ENCODE measurements at regions not wholly inside any gene's neighbourhood (a gene's known extent, or its start where the extent isn't known, plus 50 kb on each side); places are given as distances from the start of the nearest gene placed in this dataset.

- no peak for DNase-seq (ENCODE audit: low read depth)
Observed at GRCh38 chr15:94749811-94750617, 518.7 kb downstream of the MCTP2 start.

- no peak for DNase-seq (ENCODE audit: low read depth)
Observed at GRCh38 chr15:94760348-94760747, 529.0 kb downstream of the MCTP2 start.

GRCh38 chr15:94761574-94761973 is 530.2 kb downstream of the MCTP2 start:
- no peak for DNase-seq (ENCODE audit: low read depth)

GRCh38 chr15:94769089-94769488 is 537.7 kb downstream of the MCTP2 start:
- no peak for DNase-seq (ENCODE audit: low read depth)

- no peak for DNase-seq (ENCODE audit: low read depth)
Observed at GRCh38 chr15:94770199-94770598, 538.8 kb downstream of the MCTP2 start.

- DNase-seq (ENCODE audit: low read depth) = no peak
Observed at GRCh38 chr15:94777037-94777436, 545.7 kb downstream of the MCTP2 start.

GRCh38 chr15:94778840-94779239 is 547.5 kb downstream of the MCTP2 start:
- DNase-seq (ENCODE audit: low read depth) = no peak

- DNase-seq (ENCODE audit: low read depth) = no peak
Observed at GRCh38 chr15:94780166-94780565, 548.8 kb downstream of the MCTP2 start.

GRCh38 chr15:94785091-94785490 is 553.7 kb downstream of the MCTP2 start:
- no peak for DNase-seq (ENCODE audit: low read depth)

GRCh38 chr15:94791008-94791407 is 559.6 kb downstream of the MCTP2 start:
- DNase-seq (ENCODE audit: low read depth) = no peak

- no peak for DNase-seq (ENCODE audit: low read depth)
Observed at GRCh38 chr15:94791510-94791909, 560.1 kb downstream of the MCTP2 start.

GRCh38 chr15:94792196-94792595 is 560.8 kb downstream of the MCTP2 start:
- DNase-seq (ENCODE audit: low read depth) = no peak

- DNase-seq (ENCODE audit: low read depth) = no peak
Observed at GRCh38 chr15:94793207-94793606, 561.8 kb downstream of the MCTP2 start.

- DNase-seq (ENCODE audit: low read depth) = no peak
Observed at GRCh38 chr15:94793641-94794040, 562.3 kb downstream of the MCTP2 start.

- DNase-seq (ENCODE audit: low read depth) = no peak
Observed at GRCh38 chr15:94804613-94805012, 573.3 kb downstream of the MCTP2 start.

- no peak for DNase-seq (ENCODE audit: low read depth)
Observed at GRCh38 chr15:94815110-94815731, 583.9 kb downstream of the MCTP2 start.

- DNase-seq (ENCODE audit: low read depth) = no peak
Observed at GRCh38 chr15:94815914-94816313, 584.6 kb downstream of the MCTP2 start.

GRCh38 chr15:94829887-94830884 is 598.8 kb downstream of the MCTP2 start:
- DNase-seq (ENCODE audit: low read depth) = no peak

GRCh38 chr15:94834000-94834399 is 602.6 kb downstream of the MCTP2 start:
- no peak for DNase-seq (ENCODE audit: low read depth)

- no peak for DNase-seq (ENCODE audit: low read depth)
Observed at GRCh38 chr15:94834494-94834893, 603.1 kb downstream of the MCTP2 start.

- no peak for DNase-seq (ENCODE audit: low read depth)
Observed at GRCh38 chr15:94838281-94838680, 606.9 kb downstream of the MCTP2 start.

Measured in stimulated activated CD8-positive, alpha-beta memory T cell treated with anti-CD3 and anti-CD28 coated beads, Interleukin-7, amount 100 ng/mL, for 24 hours (primary cell).